ENCODE measurements at regions not wholly inside any gene's neighbourhood (a gene's known extent, or its start where the extent isn't known, plus 50 kb on each side); places are given as distances from the start of the nearest gene placed in this dataset.
"Not testable (repeated sequence)": the region's sequence is repeated elsewhere in the genome, so short reads cannot be mapped to it uniquely, and the experiment has no call there.

DNA sequence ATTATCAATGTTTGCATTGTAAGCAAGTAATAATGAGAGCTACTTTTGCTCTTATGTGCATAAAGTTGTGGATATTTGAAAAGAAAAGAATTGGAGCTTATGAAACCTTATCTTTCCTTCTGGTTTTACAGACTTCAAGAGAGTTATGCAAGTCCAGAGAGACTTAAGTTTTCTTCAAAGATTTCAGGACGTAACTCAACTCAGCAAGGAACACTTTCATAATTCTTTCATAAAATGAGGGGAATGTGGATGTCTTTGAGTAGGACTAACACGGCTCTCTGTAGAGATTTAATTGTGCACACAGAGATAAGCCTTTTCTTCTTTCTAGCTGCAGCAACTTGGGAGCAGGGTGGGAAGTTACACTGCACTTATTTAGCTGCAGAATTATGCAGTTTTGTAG is 97.5 kb downstream of the DNAJB9 start:
- Histone ChIP-seq H3K4me3 (ENCODE audit: low read length in 2 of 2) (no peak overlapping the region), H3K36me3 (ENCODE audit: control insufficient read depth in 2 of 2, insufficient read depth in 2 of 2, low read length in 1 of 2) (no peaks in the 10 kb centered on the region), H3K9me3 (ENCODE audit: control insufficient read depth in 2 of 2, insufficient read depth in 1 of 2, low read length in 1 of 2) (no peaks in the 10 kb centered on the region), H3K4me1 (ENCODE audit: control insufficient read depth in 2 of 2, insufficient read depth in 2 of 2, low read length in 2 of 2) (no peaks in the 10 kb centered on the region), H3K27ac (ENCODE audit: low read depth in 1 of 2, low read length in 1 of 2) (no peak overlapping the region), H3K27me3 (ENCODE audit: control insufficient read depth in 2 of 2, insufficient read depth in 1 of 2, low read length in 1 of 2) (no peaks in the 10 kb centered on the region)
- WGBS: 77% methylated on average over 2 of the region's 2 CpGs
- DNase-seq (ENCODE audit: low read depth in 6 of 9, low spot score in 9 of 9): no peak

DNA sequence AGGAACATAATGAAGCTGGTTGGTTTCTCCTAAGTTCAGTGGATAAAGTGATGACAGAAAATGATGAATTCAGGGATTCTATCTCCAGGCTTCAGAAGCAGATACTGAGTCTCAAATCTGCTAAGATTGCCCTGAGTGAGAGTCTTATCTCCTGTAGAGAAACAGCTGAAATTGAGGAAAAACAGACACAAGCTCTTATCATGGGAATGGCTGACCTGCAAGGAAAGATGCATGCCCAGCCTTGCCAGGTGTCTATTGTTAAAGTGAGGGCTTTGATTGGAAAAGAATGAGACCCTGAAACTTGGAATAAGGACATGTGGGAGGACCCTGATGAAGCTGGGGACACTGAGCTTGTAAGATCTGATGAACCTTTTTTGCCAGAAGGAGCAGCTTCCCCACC is 100.3 kb downstream of the DNAJB9 start:
- Histone ChIP-seq H3K4me3 (ENCODE audit: low read length in 2 of 2) (no peak overlapping the region), H3K27ac (ENCODE audit: low read depth in 1 of 2, low read length in 1 of 2) (no peak overlapping the region), H3K4me1 (ENCODE audit: control insufficient read depth in 2 of 2, insufficient read depth in 2 of 2, low read length in 2 of 2) (no peaks in the 10 kb centered on the region), H3K9me3 (ENCODE audit: control insufficient read depth in 2 of 2, insufficient read depth in 1 of 2, low read length in 1 of 2) (no peaks in the 10 kb centered on the region), H3K36me3 (ENCODE audit: control insufficient read depth in 2 of 2, insufficient read depth in 2 of 2, low read length in 1 of 2) (no peaks in the 10 kb centered on the region), H3K27me3 (ENCODE audit: control insufficient read depth in 2 of 2, insufficient read depth in 1 of 2, low read length in 1 of 2) (no peaks in the 10 kb centered on the region)
- no peak for DNase-seq (ENCODE audit: low read depth in 6 of 9, low spot score in 9 of 9)

DNA sequence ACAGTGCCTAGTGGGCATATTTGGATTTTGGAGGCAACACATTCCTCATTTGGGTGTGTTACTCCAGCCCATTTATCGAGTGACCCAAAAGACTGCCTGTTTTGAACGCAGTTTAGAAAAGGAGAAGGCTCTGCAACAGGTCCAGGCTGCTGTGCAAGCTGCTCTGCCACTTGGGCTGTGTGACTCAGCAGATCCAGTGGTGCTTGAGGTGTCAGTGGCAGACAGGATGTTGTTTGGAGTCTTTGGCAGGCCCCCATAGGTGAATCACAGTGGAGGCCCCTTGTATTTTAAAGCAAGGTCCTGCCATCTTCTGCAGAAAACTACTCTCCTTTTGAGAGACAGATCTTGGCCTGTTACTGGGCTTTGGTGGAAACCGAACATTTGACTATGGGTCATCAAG is 104.0 kb downstream of the DNAJB9 start:
- not testable (repeated sequence) for H3K9me3 ChIP-seq (ENCODE audit: control insufficient read depth in 2 of 2, insufficient read depth in 1 of 2, low read length in 1 of 2); DNase-seq (ENCODE audit: low read depth in 6 of 9, low spot score in 9 of 9); H3K36me3 ChIP-seq (ENCODE audit: control insufficient read depth in 2 of 2, insufficient read depth in 2 of 2, low read length in 1 of 2); H3K4me1 ChIP-seq (ENCODE audit: control insufficient read depth in 2 of 2, insufficient read depth in 2 of 2, low read length in 2 of 2); H3K27ac ChIP-seq (ENCODE audit: low read depth in 1 of 2, low read length in 1 of 2); H3K4me3 ChIP-seq (ENCODE audit: low read length in 2 of 2); H3K27me3 ChIP-seq (ENCODE audit: control insufficient read depth in 2 of 2, insufficient read depth in 1 of 2, low read length in 1 of 2)
- WGBS: 91% methylated on average over 3 of the region's 3 CpGs

DNA sequence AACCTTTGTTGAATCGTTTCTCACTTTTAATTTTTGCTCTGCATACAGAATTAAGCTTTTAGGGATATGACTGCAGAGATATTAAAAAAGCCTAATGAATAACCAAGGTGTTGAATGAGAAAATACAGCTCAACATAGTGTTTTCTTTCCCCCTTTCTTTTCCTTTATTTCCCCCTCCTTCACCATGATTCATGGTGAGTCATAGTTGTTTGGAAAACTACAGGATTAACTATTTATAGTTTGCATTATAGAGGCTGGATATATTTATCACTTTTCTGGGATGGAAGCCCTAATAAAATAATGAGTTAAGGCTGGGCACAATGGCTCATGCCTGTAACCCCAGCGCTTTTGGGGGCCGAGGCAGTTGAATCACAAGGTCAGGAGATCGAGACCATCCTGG is 115.0 kb downstream of the DNAJB9 start:
- WGBS: 93% methylated on average over 4 of the region's 4 CpGs

DNA sequence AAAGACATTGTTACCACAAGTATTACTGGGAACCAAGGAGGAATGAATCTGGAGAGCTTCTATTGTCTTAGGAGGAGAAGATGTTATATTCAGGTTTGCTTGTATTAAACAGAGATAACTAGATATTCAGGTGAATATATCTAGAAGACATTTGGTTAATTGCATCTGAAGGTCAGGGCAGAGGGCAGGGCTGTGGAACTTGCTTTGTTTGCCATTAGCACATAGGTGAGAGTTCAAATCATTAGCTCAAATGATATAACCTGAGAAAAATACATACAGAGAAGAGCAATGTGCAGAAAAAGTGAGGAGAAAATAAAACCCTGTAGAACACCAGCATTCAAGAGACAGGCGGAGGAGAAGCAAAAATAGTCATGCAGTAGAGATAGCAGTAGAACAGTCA is 116.8 kb downstream of the DNAJB9 start:
- no peaks in the 10 kb centered on the region for H3K9me3 ChIP-seq (ENCODE audit: control insufficient read depth in 2 of 2, insufficient read depth in 1 of 2, low read length in 1 of 2)
- H3K36me3 ChIP-seq (ENCODE audit: control insufficient read depth in 2 of 2, insufficient read depth in 2 of 2, low read length in 1 of 2): no peaks in the 10 kb centered on the region
- no peak overlapping the region for H3K4me3 ChIP-seq (ENCODE audit: low read length in 2 of 2)
- H3K4me1 ChIP-seq (ENCODE audit: control insufficient read depth in 2 of 2, insufficient read depth in 2 of 2, low read length in 2 of 2): no peaks in the 10 kb centered on the region
- 93% methylated on average over 1 of the region's 1 CpG for WGBS
- H3K27ac ChIP-seq (ENCODE audit: low read depth in 1 of 2, low read length in 1 of 2): no peak overlapping the region
- H3K27me3 ChIP-seq (ENCODE audit: control insufficient read depth in 2 of 2, insufficient read depth in 1 of 2, low read length in 1 of 2): no peaks in the 10 kb centered on the region
- no peak for DNase-seq (ENCODE audit: low read depth in 6 of 9, low spot score in 9 of 9)

More for the DNA sequence above, 115.0 kb downstream of the DNAJB9 start:
- no peak for DNase-seq (ENCODE audit: low read depth in 6 of 9, low spot score in 9 of 9)
- Histone ChIP-seq H3K36me3 (ENCODE audit: control insufficient read depth in 2 of 2, insufficient read depth in 2 of 2, low read length in 1 of 2) (no peaks in the 10 kb centered on the region), H3K27ac (ENCODE audit: low read depth in 1 of 2, low read length in 1 of 2) (no peak overlapping the region), H3K4me1 (ENCODE audit: control insufficient read depth in 2 of 2, insufficient read depth in 2 of 2, low read length in 2 of 2) (no peaks in the 10 kb centered on the region), H3K9me3 (ENCODE audit: control insufficient read depth in 2 of 2, insufficient read depth in 1 of 2, low read length in 1 of 2) (no peaks in the 10 kb centered on the region), H3K4me3 (ENCODE audit: low read length in 2 of 2) (no peak overlapping the region), H3K27me3 (ENCODE audit: control insufficient read depth in 2 of 2, insufficient read depth in 1 of 2, low read length in 1 of 2) (no peaks in the 10 kb centered on the region)

DNA sequence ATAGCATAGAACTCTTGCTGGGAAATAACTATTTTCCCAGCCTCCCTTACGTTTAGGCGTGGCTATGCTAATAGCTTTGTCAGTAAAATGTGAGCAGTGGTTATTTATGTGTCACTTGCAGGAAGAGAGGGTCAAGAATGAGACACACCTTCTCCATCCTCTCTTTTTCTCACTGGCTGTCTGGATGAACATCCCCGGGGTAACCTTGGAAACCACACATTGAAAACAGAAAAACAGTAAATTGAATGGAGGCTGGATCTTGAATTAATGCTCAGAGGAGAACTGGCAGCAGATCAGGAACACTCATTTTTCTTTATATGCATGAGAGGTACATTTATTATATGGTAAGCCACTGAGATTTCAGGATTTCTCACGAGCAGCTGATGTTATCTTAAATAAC is 127.6 kb downstream of the DNAJB9 start:
- Histone ChIP-seq H3K27ac (ENCODE audit: low read depth in 1 of 2, low read length in 1 of 2) (no peak overlapping the region), H3K36me3 (ENCODE audit: control insufficient read depth in 2 of 2, insufficient read depth in 2 of 2, low read length in 1 of 2) (no peaks in the 10 kb centered on the region), H3K9me3 (ENCODE audit: control insufficient read depth in 2 of 2, insufficient read depth in 1 of 2, low read length in 1 of 2) (no peaks in the 10 kb centered on the region), H3K4me1 (ENCODE audit: control insufficient read depth in 2 of 2, insufficient read depth in 2 of 2, low read length in 2 of 2) (no peaks in the 10 kb centered on the region), H3K27me3 (ENCODE audit: control insufficient read depth in 2 of 2, insufficient read depth in 1 of 2, low read length in 1 of 2) (no peaks in the 10 kb centered on the region), H3K4me3 (ENCODE audit: low read length in 2 of 2) (no peak overlapping the region)
- 72% methylated on average over 4 of the region's 4 CpGs for WGBS
- no peak for DNase-seq (ENCODE audit: low read depth in 6 of 9, low spot score in 9 of 9)

DNA sequence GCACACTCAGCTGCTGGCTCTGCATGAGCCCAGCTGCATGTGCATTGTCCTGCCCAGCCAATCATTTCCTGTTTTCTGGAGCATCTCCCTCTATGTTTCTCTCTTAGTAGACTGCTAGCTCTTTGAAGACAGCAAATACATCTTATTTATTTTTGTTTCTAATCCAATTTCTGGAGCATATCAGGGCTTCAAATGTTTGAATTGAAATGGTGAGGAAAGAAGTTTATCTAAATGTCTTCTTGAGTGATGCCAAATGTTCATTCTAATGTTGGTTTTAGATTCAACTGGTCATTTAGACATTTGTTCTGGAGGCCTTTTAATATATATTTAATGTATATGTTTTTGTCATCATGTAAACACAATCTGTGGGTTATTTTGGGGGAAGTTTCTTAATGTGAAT is 141.9 kb downstream of the DNAJB9 start:
- no peaks in the 10 kb centered on the region for H3K4me1 ChIP-seq (ENCODE audit: control insufficient read depth in 2 of 2, insufficient read depth in 2 of 2, low read length in 2 of 2)
- H3K4me3 ChIP-seq (ENCODE audit: low read length in 2 of 2): no peak overlapping the region
- H3K27me3 ChIP-seq (ENCODE audit: control insufficient read depth in 2 of 2, insufficient read depth in 1 of 2, low read length in 1 of 2): no peaks in the 10 kb centered on the region
- H3K9me3 ChIP-seq (ENCODE audit: control insufficient read depth in 2 of 2, insufficient read depth in 1 of 2, low read length in 1 of 2): no peaks in the 10 kb centered on the region
- no peak overlapping the region for H3K27ac ChIP-seq (ENCODE audit: low read depth in 1 of 2, low read length in 1 of 2)
- no peaks in the 10 kb centered on the region for H3K36me3 ChIP-seq (ENCODE audit: control insufficient read depth in 2 of 2, insufficient read depth in 2 of 2, low read length in 1 of 2)
- no peak for DNase-seq (ENCODE audit: low read depth in 6 of 9, low spot score in 9 of 9)

DNA sequence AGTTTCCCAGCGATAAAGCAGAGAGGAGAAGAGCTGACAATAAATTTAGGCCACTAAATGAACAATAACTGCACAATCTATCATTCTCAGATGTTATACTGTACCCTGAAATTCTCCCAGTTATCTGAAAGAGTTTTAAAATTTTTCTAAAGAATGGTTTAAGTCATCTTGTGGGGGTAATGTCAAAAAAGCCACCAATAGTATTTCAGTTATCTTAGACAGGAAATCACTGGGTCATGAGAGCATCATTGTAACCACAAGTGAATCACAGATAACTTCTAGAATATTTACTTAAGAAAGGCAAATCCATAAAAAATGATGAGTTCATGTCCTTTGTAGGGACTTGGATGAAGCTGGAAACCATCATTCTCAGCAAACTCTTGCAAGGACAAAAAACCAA is 147.1 kb downstream of the DNAJB9 start:
- Histone ChIP-seq H3K9me3 (ENCODE audit: control insufficient read depth in 2 of 2, insufficient read depth in 1 of 2, low read length in 1 of 2) (no peaks in the 10 kb centered on the region), H3K4me1 (ENCODE audit: control insufficient read depth in 2 of 2, insufficient read depth in 2 of 2, low read length in 2 of 2) (no peaks in the 10 kb centered on the region), H3K36me3 (ENCODE audit: control insufficient read depth in 2 of 2, insufficient read depth in 2 of 2, low read length in 1 of 2) (no peaks in the 10 kb centered on the region), H3K27me3 (ENCODE audit: control insufficient read depth in 2 of 2, insufficient read depth in 1 of 2, low read length in 1 of 2) (no peaks in the 10 kb centered on the region), H3K4me3 (ENCODE audit: low read length in 2 of 2) (no peak overlapping the region), H3K27ac (ENCODE audit: low read depth in 1 of 2, low read length in 1 of 2) (no peak overlapping the region)
- 93% methylated on average over 1 of the region's 1 CpG for WGBS
- no peak for DNase-seq (ENCODE audit: low read depth in 6 of 9, low spot score in 9 of 9)

DNA sequence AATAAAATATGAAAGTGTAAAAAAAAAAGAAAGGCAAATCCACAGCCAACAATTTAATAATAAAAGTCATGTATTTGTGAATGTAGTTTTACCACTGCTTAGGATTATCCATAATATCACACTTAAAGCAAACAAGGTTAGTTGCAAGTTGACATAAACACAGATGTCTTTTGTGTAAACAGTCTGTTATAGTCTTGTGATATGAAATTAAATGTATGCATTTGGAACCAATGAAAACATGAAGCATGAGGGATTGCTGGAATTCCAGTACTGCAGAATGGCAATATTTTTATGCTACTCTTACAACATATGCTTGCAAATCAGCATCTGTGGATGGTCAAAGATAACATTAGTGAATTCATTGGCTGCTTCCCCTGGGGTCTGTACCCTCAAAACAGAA is 148.1 kb downstream of the DNAJB9 start:
- H3K27ac ChIP-seq (ENCODE audit: low read depth in 1 of 2, low read length in 1 of 2): no peak overlapping the region
- H3K27me3 ChIP-seq (ENCODE audit: control insufficient read depth in 2 of 2, insufficient read depth in 1 of 2, low read length in 1 of 2): no peaks in the 10 kb centered on the region
- no peaks in the 10 kb centered on the region for H3K9me3 ChIP-seq (ENCODE audit: control insufficient read depth in 2 of 2, insufficient read depth in 1 of 2, low read length in 1 of 2)
- DNase-seq (ENCODE audit: low read depth in 6 of 9, low spot score in 9 of 9): no peak
- H3K36me3 ChIP-seq (ENCODE audit: control insufficient read depth in 2 of 2, insufficient read depth in 2 of 2, low read length in 1 of 2): no peaks in the 10 kb centered on the region
- no peak overlapping the region for H3K4me3 ChIP-seq (ENCODE audit: low read length in 2 of 2)
- H3K4me1 ChIP-seq (ENCODE audit: control insufficient read depth in 2 of 2, insufficient read depth in 2 of 2, low read length in 2 of 2): no peaks in the 10 kb centered on the region

DNA sequence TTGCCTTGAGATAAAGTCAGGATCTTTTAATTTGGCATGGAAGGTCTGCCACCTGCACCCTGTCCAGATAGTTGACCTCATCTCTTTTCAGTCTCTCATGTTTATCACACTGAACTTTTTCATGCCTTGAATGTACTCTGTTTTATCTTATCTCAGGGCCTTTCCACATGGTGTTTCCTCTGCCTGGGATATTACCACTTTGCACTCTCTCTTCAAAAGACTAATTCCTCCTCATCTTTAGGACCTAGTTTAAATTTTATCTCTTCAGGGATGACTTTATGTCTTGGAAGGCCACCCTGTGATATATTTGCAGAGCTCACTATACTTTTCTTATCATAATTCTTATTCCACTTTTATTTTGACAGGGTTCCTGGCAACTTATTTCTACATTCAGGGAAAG is 150.0 kb downstream of the DNAJB9 start:
- Histone ChIP-seq H3K9me3 (ENCODE audit: control insufficient read depth in 2 of 2, insufficient read depth in 1 of 2, low read length in 1 of 2) (no peaks in the 10 kb centered on the region), H3K27ac (ENCODE audit: low read depth in 1 of 2, low read length in 1 of 2) (no peak overlapping the region), H3K4me3 (ENCODE audit: low read length in 2 of 2) (no peak overlapping the region), H3K27me3 (ENCODE audit: control insufficient read depth in 2 of 2, insufficient read depth in 1 of 2, low read length in 1 of 2) (no peaks in the 10 kb centered on the region), H3K36me3 (ENCODE audit: control insufficient read depth in 2 of 2, insufficient read depth in 2 of 2, low read length in 1 of 2) (no peaks in the 10 kb centered on the region), H3K4me1 (ENCODE audit: control insufficient read depth in 2 of 2, insufficient read depth in 2 of 2, low read length in 2 of 2) (no peaks in the 10 kb centered on the region)
- DNase-seq (ENCODE audit: low read depth in 6 of 9, low spot score in 9 of 9): no peak
